Liver (tissue), 3 donors: ENCODE measurements at regions not wholly inside any gene's neighbourhood (a gene's known extent, or its start where the extent isn't known, plus 50 kb on each side); places are given as distances from the start of the nearest gene placed in this dataset.

Experiments used
- RAD21 ChIP-seq, 2 donors: IDR thresholded peaks; 2 replicates each; pipeline ENCODE4 v1.6.1; 2016; ENCODE audit warnings: antibody characterized with exemption in 2 of 2, mild to moderate bottlenecking in 2 of 2
- TF ChIP-seq, protein P1 (sequence below): fragments of 150-350 bp; IDR thresholded peaks from 2 replicates; pipeline ENCODE4 v1.5.1; 2017; ENCODE audit warnings: improper control_type of control experiment, low read depth, low read length; ENCODE audit not compliant: missing input control
- TF ChIP-seq, protein P2 (sequence below): IDR thresholded peaks from 2 replicates; pipeline ENCODE4 v1.6.1; 2016; ENCODE audit warnings: antibody characterized with exemption
- TF ChIP-seq, protein P3 (sequence below): IDR thresholded peaks from 2 replicates; pipeline ENCODE4 v1.6.1; 2016; ENCODE audit warnings: antibody characterized with exemption
- donor health status: healthy.
- donor health status: healthy.

DNA sequence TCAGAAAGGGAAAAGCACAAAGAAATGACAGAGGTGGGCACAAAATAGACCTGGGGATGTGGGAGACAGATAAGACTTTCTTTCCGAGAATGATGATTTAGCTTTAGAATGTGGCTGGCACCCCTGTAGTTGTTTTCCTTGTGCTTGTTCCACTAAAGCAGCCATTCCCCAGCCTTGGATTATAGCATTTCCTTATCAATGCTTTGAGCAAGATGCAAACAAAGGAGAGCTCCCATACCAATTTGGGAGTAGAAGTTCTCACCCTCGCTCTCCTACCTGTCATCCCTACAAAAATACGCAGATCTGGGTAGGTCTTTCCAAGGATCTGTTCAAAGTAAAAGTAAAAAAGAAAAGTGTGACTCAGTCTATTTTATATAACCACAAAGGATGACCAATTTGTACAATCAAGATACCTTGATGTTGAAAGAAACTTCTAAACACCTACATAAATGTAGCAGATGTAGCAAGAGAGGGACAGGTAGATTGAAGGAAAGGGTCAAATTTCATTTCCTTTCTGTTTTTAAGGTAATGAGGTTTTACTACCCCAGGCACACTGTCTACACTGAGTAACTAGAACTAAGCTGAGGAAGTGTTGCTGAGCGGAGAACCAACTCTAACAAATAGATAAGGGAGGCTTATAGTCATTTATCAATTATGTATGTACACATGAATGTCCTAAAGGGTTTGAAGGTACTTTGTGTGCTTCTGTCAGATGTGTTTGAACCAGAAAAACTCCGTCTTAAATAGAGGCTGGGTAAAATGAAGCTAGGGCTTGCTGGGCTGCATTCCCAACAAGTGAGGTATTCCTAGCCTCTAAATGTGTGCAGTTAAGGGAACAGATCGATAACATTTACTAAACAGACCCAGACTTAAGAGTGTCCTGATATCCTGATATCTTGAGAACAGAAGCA is 91.1 kb upstream of the LRRN1 start:
- TF ChIP-seq, protein P1, sequence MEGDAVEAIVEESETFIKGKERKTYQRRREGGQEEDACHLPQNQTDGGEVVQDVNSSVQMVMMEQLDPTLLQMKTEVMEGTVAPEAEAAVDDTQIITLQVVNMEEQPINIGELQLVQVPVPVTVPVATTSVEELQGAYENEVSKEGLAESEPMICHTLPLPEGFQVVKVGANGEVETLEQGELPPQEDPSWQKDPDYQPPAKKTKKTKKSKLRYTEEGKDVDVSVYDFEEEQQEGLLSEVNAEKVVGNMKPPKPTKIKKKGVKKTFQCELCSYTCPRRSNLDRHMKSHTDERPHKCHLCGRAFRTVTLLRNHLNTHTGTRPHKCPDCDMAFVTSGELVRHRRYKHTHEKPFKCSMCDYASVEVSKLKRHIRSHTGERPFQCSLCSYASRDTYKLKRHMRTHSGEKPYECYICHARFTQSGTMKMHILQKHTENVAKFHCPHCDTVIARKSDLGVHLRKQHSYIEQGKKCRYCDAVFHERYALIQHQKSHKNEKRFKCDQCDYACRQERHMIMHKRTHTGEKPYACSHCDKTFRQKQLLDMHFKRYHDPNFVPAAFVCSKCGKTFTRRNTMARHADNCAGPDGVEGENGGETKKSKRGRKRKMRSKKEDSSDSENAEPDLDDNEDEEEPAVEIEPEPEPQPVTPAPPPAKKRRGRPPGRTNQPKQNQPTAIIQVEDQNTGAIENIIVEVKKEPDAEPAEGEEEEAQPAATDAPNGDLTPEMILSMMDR: no peak
- no peak for TF ChIP-seq RAD21 (IDR thresholded peaks at IDR 0.05)
- TF ChIP-seq, protein P2, sequence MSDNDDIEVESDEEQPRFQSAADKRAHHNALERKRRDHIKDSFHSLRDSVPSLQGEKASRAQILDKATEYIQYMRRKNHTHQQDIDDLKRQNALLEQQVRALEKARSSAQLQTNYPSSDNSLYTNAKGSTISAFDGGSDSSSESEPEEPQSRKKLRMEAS: no peak
- TF ChIP-seq, protein P3, sequence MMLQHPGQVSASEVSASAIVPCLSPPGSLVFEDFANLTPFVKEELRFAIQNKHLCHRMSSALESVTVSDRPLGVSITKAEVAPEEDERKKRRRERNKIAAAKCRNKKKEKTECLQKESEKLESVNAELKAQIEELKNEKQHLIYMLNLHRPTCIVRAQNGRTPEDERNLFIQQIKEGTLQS: no peak
